H1 (cell line): ENCODE measurements at regions not wholly inside any gene's neighbourhood (a gene's known extent, or its start where the extent isn't known, plus 50 kb on each side); places are given as distances from the start of the nearest gene placed in this dataset.

Experiments
- CTCF ChIA-PET: fragments of 300-600 bp; sonication (Branson Sonifier 250); formaldehyde crosslinking; loops from one replicate; lab custom pipeline; 2021; ENCODE audit not compliant: partially characterized antibody; lab: Charles Lee
- POLR2A ChIA-PET: fragments of 300-600 bp; sonication (Branson Sonifier 250); formaldehyde crosslinking; loops from one replicate; lab custom pipeline; 2021; ENCODE audit warnings: inconsistent platforms; ENCODE audit not compliant: partially characterized antibody; lab: Charles Lee
- DNase-seq, 2 experiments: peaks; one replicate each; pipeline versions ENCODE4 v3.0.0 to v3.0.0-alpha.2; 2010 to 2022; ENCODE audit warnings: low spot score in 2 of 2, low read depth in 1 of 2, mixed read lengths in 1 of 2
- FAIRE-seq: peaks from 2 replicates; lab custom pipeline; 2011; peaks lifted over from hg19 to GRCh38; lab: Jason Lieb, UNC
- H2AFZ ChIP-seq: 2 replicates; pipeline ENCODE4 v1.8.1; 2012; ENCODE audit warnings: low read length, inconsistent platforms
- H2AK5ac ChIP-seq: 2 replicates; pipeline ENCODE4 v1.6.1; 2013; ENCODE audit warnings: low read depth, low read length
- H2BK120ac ChIP-seq: replicated peaks from 2 replicates; pipeline ENCODE3; 2013; ENCODE audit warnings: low read depth, low read length, inconsistent platforms
- H2BK12ac ChIP-seq: 2 replicates; pipeline ENCODE4 v1.6.1; 2013; ENCODE audit warnings: low read depth, low read length
- H2BK15ac ChIP-seq: 2 replicates; pipeline ENCODE4 v1.6.1; 2013; ENCODE audit warnings: low read length
- H2BK20ac ChIP-seq: 2 replicates; pipeline ENCODE4 v1.6.1; 2013; ENCODE audit warnings: low read length
- H2BK5ac ChIP-seq: 2 replicates; pipeline ENCODE4 v1.6.1; 2013; ENCODE audit warnings: low read depth, low read length
- H3K14ac ChIP-seq: 2 replicates; pipeline ENCODE4 v1.6.1; 2013; ENCODE audit warnings: inconsistent platforms; ENCODE audit not compliant: insufficient read length
- H3K18ac ChIP-seq: 2 replicates; pipeline ENCODE4 v1.6.1; 2013; ENCODE audit warnings: low read length; ENCODE audit errors: extremely low read depth
- H3K23ac ChIP-seq: 2 replicates; pipeline ENCODE4 v1.6.1; 2013; ENCODE audit warnings: inconsistent platforms; ENCODE audit not compliant: insufficient read length
- H3K23me2 ChIP-seq: 2 replicates; pipeline ENCODE4 v1.6.1; 2013; ENCODE audit warnings: low read depth, low read length
- H3K27ac ChIP-seq: 2 replicates; pipeline ENCODE4 v1.6.1; 2011; ENCODE audit warnings: low read depth, low read length, inconsistent platforms
- H3K27me3 ChIP-seq, 4 experiments: replicated peaks in 1 of 4; 1 replicate in 1 of 4; 2 replicates in 3 of 4; pipeline versions ENCODE4 v1.6.1 to v1.8.1; 2011 to 2013; ENCODE audit warnings: low read length in 3 of 4, mild to moderate bottlenecking in 3 of 4, inconsistent platforms in 2 of 4, mixed read lengths in 2 of 4, moderate library complexity in 1 of 4; ENCODE audit not compliant: control insufficient read depth in 3 of 4, insufficient read depth in 3 of 4; ENCODE audit errors: extremely low read depth in 1 of 4
- H3K36me3 ChIP-seq, 4 experiments: 2 replicates each; pipeline versions ENCODE4 v1.6.1 to v1.8.1; 2011 to 2013; ENCODE audit warnings: mild to moderate bottlenecking in 4 of 4, low read length in 3 of 4, moderate library complexity in 2 of 4, control low read depth in 1 of 4, inconsistent platforms in 1 of 4; ENCODE audit not compliant: insufficient read depth in 4 of 4, control insufficient read depth in 2 of 4
- H3K4ac ChIP-seq: replicated peaks from 2 replicates; pipeline ENCODE3; 2013; ENCODE audit warnings: low read length, low read depth, mixed read lengths, inconsistent platforms; ENCODE audit not compliant: insufficient read length
- H3K4me1 ChIP-seq, 4 experiments: replicated peaks in 1 of 4; 1 replicate in 1 of 4; 2 replicates in 3 of 4; pipeline versions ENCODE4 v1.6.1 to v1.8.1; 2011 to 2013; ENCODE audit warnings: low read length in 3 of 4, inconsistent platforms in 2 of 4, mixed read lengths in 1 of 4; ENCODE audit not compliant: insufficient read depth in 4 of 4, control insufficient read depth in 3 of 4
- H3K4me2 ChIP-seq, 2 experiments: 2 replicates each; pipeline versions ENCODE4 v1.6.1 to v1.8.1; 2011 to 2013; ENCODE audit warnings: low read depth in 2 of 2, low read length in 2 of 2, control low read depth in 1 of 2, inconsistent platforms in 1 of 2, mild to moderate bottlenecking in 1 of 2; ENCODE audit not compliant: insufficient read depth in 1 of 2
- H3K4me3 ChIP-seq, 4 experiments: fragments of 200-600, 300-600 bp in 1 of 4; sonication (generic), shearing (Covaris generic), sonication (Bioruptor Twin) in 1 of 4; 2 replicates each; pipeline versions ENCODE4 v1.5.1 to v1.8.1; 2011 to 2016; ENCODE audit warnings: low read length in 4 of 4, low read depth in 3 of 4, control low read depth in 2 of 4, inconsistent platforms in 2 of 4, mild to moderate bottlenecking in 2 of 4, mixed read lengths in 1 of 4, moderate library complexity in 1 of 4; ENCODE audit not compliant: insufficient read depth in 2 of 4; ENCODE audit errors: extremely low read depth in 1 of 4
- H3K56ac ChIP-seq: replicated peaks from 2 replicates; pipeline ENCODE3; 2013; ENCODE audit warnings: low read depth, mild to moderate bottlenecking, mixed read lengths, low read length, inconsistent platforms; ENCODE audit not compliant: insufficient read length
- H3K79me1 ChIP-seq: 2 replicates; pipeline ENCODE4 v1.6.1; 2013; ENCODE audit warnings: low read depth, low read length, control low read depth
- H3K79me2 ChIP-seq, 2 experiments: 2 replicates each; pipeline versions ENCODE4 v1.6.1 to v1.8.1; 2012 to 2013; ENCODE audit warnings: low read length in 2 of 2, mild to moderate bottlenecking in 2 of 2, inconsistent platforms in 1 of 2; ENCODE audit not compliant: insufficient read depth in 2 of 2, control insufficient read depth in 1 of 2
- H3K9ac ChIP-seq, 4 experiments: replicated peaks in 1 of 4; 1 replicate in 1 of 4; 2 replicates in 3 of 4; pipeline versions ENCODE4 v1.6.1 to v1.8.1; 2011 to 2013; ENCODE audit warnings: low read depth in 3 of 4, low read length in 3 of 4, control low read depth in 2 of 4, mild to moderate bottlenecking in 2 of 4, moderate library complexity in 2 of 4, inconsistent platforms in 1 of 4; ENCODE audit errors: extremely low read depth in 1 of 4
- H3K9me3 ChIP-seq, 2 experiments: 2 replicates each; pipeline versions ENCODE4 v1.6.1 to v1.8.1; 2012 to 2013; ENCODE audit warnings: mild to moderate bottlenecking in 2 of 2, moderate library complexity in 2 of 2, control low read depth in 1 of 2, inconsistent platforms in 1 of 2, low read depth in 1 of 2, low read length in 1 of 2, mixed read lengths in 1 of 2; ENCODE audit not compliant: insufficient read depth in 2 of 2
- H4K20me1 ChIP-seq, 2 experiments: replicated peaks in 1 of 2; 2 replicates each; pipeline versions ENCODE3 to v1.8.1; 2011 to 2013; ENCODE audit warnings: inconsistent platforms in 2 of 2, low read length in 2 of 2, mild to moderate bottlenecking in 1 of 2; ENCODE audit not compliant: insufficient read depth in 2 of 2, control insufficient read depth in 1 of 2
- H4K5ac ChIP-seq: 2 replicates; pipeline ENCODE4 v1.6.1; 2013; ENCODE audit warnings: low read length, low read depth, mixed read lengths, inconsistent platforms; ENCODE audit not compliant: insufficient read length
- H4K8ac ChIP-seq: 2 replicates; pipeline ENCODE4 v1.8.0; 2013; ENCODE audit warnings: mild to moderate bottlenecking, moderate library complexity, low read length, inconsistent platforms; ENCODE audit not compliant: insufficient read depth; ENCODE audit errors: extremely low read depth
- H4K91ac ChIP-seq: replicated peaks from 2 replicates; pipeline ENCODE3; 2013; ENCODE audit warnings: low read length, mixed read lengths, inconsistent platforms; ENCODE audit not compliant: insufficient read length
- CTCF ChIP-seq, 3 experiments: IDR thresholded peaks; 1 replicate in 2 of 3; 2 replicates in 1 of 3; pipeline versions ENCODE4 v1.5.1 to v1.6.1; 2011; ENCODE audit warnings: low read length in 3 of 3, mild to moderate bottlenecking in 3 of 3, inconsistent platforms in 2 of 3, low read depth in 1 of 3, moderate library complexity in 1 of 3; ENCODE audit not compliant: insufficient read depth in 1 of 3; ENCODE audit errors: control extremely low read depth in 1 of 3
- GABPA ChIP-seq: IDR thresholded peaks from 2 replicates; pipeline ENCODE4 v1.6.1; 2011; ENCODE audit warnings: mild to moderate bottlenecking, low read length, moderate library complexity, borderline replicate concordance; ENCODE audit not compliant: insufficient read depth
- HDAC2 ChIP-seq, 2 experiments: fragments of 300-600 bp in 1 of 2; sonication (generic) in 1 of 2; IDR thresholded peaks; 2 replicates each; pipeline ENCODE4 v1.6.1; 2011 to 2012; ENCODE audit warnings: low read depth in 2 of 2, low read length in 2 of 2, mild to moderate bottlenecking in 2 of 2, moderate library complexity in 2 of 2, borderline replicate concordance in 1 of 2, inconsistent platforms in 1 of 2
- NANOG ChIP-seq: IDR thresholded peaks from 2 replicates; pipeline ENCODE4 v1.6.1; 2011; ENCODE audit warnings: low read length, low read depth, mild to moderate bottlenecking, inconsistent platforms; ENCODE audit not compliant: insufficient read depth, poor library complexity, severe bottlenecking
- SP4 ChIP-seq: IDR thresholded peaks from 2 replicates; pipeline ENCODE4 v1.6.1; 2012; ENCODE audit warnings: low read length, inconsistent platforms
- TAF7 ChIP-seq: optimal IDR thresholded peaks from 2 replicates; pipeline ENCODE3; 2011; ENCODE audit warnings: low read depth, mild to moderate bottlenecking, inconsistent platforms, low read length, moderate library complexity, borderline replicate concordance
- TBP ChIP-seq: IDR thresholded peaks from 2 replicates; pipeline ENCODE4 v1.6.1; 2011; ENCODE audit warnings: low read depth, low read length, improper control_type of control experiment
- YY1 ChIP-seq: IDR thresholded peaks from 2 replicates; pipeline ENCODE4 v1.6.1; 2011; ENCODE audit warnings: low read depth, mild to moderate bottlenecking, low read length
- WGBS, 2 experiments: shearing (Covaris generic) in 1 of 2; methylation state at CpG; one replicate each; pipeline versions ENCODE4 v1.1.6 to v1.1.7; 2013 to 2015; ENCODE audit warnings: low lambda C conversion rate in 2 of 2, mixed read lengths in 2 of 2, inconsistent platforms in 1 of 2, low coverage in 1 of 2, missing lambda C conversion rate in 1 of 2; ENCODE audit not compliant: insufficient replicate concordance in 2 of 2, insufficient coverage in 1 of 2, insufficient read length in 1 of 2; ENCODE audit errors: extremely low coverage in 1 of 2, missing lambda C conversion rate in 1 of 2; 5-methylcytosine and 5-hydroxymethylcytosine counted together

- H3K23me2 ChIP-seq = peaks cover 2% of the 10 kb centered on the region; the same call in 1 of the 2 replicates
- H3K4ac ChIP-seq = no peak overlapping the region
- H2BK120ac ChIP-seq = no peak overlapping the region
- no peaks in the 10 kb centered on the region for H4K20me1 ChIP-seq
- H3K4me2 ChIP-seq = no peak overlapping the region
- no peak overlapping the region for H3K56ac ChIP-seq
- H3K23ac ChIP-seq = no peak overlapping the region
- H3K18ac ChIP-seq = no peak overlapping the region
- no peak overlapping the region for H2AK5ac ChIP-seq
- no peaks in the 10 kb centered on the region for H3K36me3 ChIP-seq
- no peak overlapping the region for H4K5ac ChIP-seq
- no peaks in the 10 kb centered on the region for H3K79me2 ChIP-seq
- no peaks in the 10 kb centered on the region for H3K9me3 ChIP-seq
- no peak overlapping the region for H2BK20ac ChIP-seq
- DNase-seq (no peak), FAIRE-seq (no peak)
- H2BK12ac ChIP-seq = no peak overlapping the region
- no peak overlapping the region for H4K91ac ChIP-seq
- no peak overlapping the region for H3K14ac ChIP-seq
- no peak overlapping the region for H3K9ac ChIP-seq
- 85% methylated on average over 5 of the region's 5 CpGs; no CpG with 5 or more reads in 1 of the 2 experiments for WGBS, 2 experiments
- ChIA-PET POLR2A (no interaction called here), CTCF (interaction anchor here (1.3 kb wide), 1 partner anchor 71 kb away, joined by 5 read pairs; no protein-coding TSS in a partner anchor)
- no peak overlapping the region for H4K8ac ChIP-seq
- peaks cover 0 to 2% (median 0%) of the 10 kb centered on the region in 4 experiments; a peak in 1 of 7 replicates for H3K4me1 ChIP-seq
- H3K27me3 ChIP-seq = no peaks in the 10 kb centered on the region
- H3K79me1 ChIP-seq = no peaks in the 10 kb centered on the region
- no peak overlapping the region; the same call in 1 of the 2 replicates for H2BK15ac ChIP-seq
- H2AFZ ChIP-seq = no peak overlapping the region
- no peak overlapping the region for H3K27ac ChIP-seq
- H2BK5ac ChIP-seq = no peak overlapping the region
- H3K4me3 ChIP-seq = no peak overlapping the region
- TF ChIP-seq TBP = no peak
- no peak for TF ChIP-seq SP4
- no peak for TF ChIP-seq HDAC2 (IDR thresholded peaks at IDR 0.05; ENCODE audit: borderline replicate concordance in 1 of 2, low read depth in 2 of 2, low read length in 2 of 2)
- TF ChIP-seq TAF7 = no peak
- no peak for TF ChIP-seq CTCF (IDR thresholded peaks at IDR 0.05; ENCODE audit: control extremely low read depth in 1 of 3, insufficient read depth in 1 of 3, low read depth in 1 of 3, low read length in 3 of 3)
- TF ChIP-seq NANOG = no peak
- no peak for TF ChIP-seq YY1
- TF ChIP-seq GABPA = no peak
Observed at GRCh38 chr1:5580926-5581325, 411.3 kb downstream of the NPHP4 start.
